ENCODE measurements at regions not wholly inside any gene's neighbourhood (a gene's known extent, or its start where the extent isn't known, plus 50 kb on each side); places are given as distances from the start of the nearest gene placed in this dataset.

DNA sequence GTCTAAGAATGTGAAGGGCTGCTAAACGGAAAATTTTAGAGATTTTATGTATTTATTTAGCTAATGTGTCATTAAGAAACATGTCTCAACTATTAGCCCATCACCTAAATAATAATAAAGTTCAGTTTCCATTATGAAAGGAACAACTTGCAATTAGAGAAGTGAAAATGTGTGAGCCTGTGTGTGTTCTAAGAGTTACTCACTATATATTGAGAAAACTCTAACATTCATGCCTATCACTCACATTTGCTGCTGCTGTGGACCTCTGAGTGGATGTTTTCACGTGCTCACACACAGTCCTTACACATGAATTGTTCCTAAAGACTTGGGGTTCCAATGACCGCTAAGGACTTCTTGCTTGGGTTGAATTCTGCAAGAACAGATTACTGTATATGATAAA, 364.0 kb downstream of the TMA16 start:
- Histone ChIP-seq H3F3A (ENCODE audit: insufficient read depth, low read length) (no peaks in the 10 kb centered on the region), H3K4me2 (ENCODE audit: low read depth, low read length) (no peak overlapping the region), H3K79me2 (ENCODE audit: low read length) (no peaks in the 10 kb centered on the region), H2AFZ (ENCODE audit: low read length) (no peak overlapping the region), H3K4me1 (ENCODE audit: low read length) (no peaks in the 10 kb centered on the region), H3K27me3 (replicated peaks; ENCODE audit: insufficient read depth, low read length) (no peaks in the 10 kb centered on the region), H3K9me2 (replicated peaks; ENCODE audit: insufficient read depth, low read length) (no peaks in the 10 kb centered on the region), H3K4me3 (ENCODE audit: low read length) (no peak overlapping the region), H4K20me1 (ENCODE audit: insufficient read depth, low read length) (no peaks in the 10 kb centered on the region), H3K27ac (ENCODE audit: low read length) (no peak overlapping the region), H3K9me3 (replicated peaks; ENCODE audit: insufficient read depth, low read length) (no peaks in the 10 kb centered on the region), H3K36me3 (replicated peaks; ENCODE audit: insufficient read depth, low read length) (no peaks in the 10 kb centered on the region), H3K9ac (ENCODE audit: low read length) (no peak overlapping the region)
- no peak for TF ChIP-seq EZH2 (optimal IDR thresholded peaks at IDR 0.05; ENCODE audit: low read depth, low read length)
- TF ChIP-seq, protein P1, sequence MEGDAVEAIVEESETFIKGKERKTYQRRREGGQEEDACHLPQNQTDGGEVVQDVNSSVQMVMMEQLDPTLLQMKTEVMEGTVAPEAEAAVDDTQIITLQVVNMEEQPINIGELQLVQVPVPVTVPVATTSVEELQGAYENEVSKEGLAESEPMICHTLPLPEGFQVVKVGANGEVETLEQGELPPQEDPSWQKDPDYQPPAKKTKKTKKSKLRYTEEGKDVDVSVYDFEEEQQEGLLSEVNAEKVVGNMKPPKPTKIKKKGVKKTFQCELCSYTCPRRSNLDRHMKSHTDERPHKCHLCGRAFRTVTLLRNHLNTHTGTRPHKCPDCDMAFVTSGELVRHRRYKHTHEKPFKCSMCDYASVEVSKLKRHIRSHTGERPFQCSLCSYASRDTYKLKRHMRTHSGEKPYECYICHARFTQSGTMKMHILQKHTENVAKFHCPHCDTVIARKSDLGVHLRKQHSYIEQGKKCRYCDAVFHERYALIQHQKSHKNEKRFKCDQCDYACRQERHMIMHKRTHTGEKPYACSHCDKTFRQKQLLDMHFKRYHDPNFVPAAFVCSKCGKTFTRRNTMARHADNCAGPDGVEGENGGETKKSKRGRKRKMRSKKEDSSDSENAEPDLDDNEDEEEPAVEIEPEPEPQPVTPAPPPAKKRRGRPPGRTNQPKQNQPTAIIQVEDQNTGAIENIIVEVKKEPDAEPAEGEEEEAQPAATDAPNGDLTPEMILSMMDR (IDR thresholded peaks at IDR 0.05; ENCODE audit: low read length) = no peak
- TF ChIP-seq EZH2phosphoT487 (IDR thresholded peaks at IDR 0.05; ENCODE audit: low read length) = no peak
- DNase-seq = no peak

DNA sequence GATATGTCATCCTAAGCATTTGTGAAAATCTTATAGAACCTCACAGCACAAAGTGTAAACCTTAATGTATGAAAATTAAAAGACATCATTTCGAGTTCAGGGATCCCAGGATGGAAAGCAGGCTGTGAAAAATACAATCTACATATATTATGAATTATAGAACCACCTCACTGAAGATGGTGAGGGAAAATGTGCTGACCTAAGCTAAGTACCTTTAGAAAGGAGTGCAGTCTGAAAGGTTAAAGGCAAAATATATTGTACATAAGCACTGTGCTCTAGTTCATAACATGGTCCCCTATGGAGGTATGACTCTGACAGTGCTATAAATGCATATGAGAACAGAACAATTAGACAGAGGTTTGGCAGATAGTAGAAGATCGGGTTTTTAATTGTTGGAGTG, 368.6 kb downstream of the TMA16 start:
- Histone ChIP-seq H3K79me2 (ENCODE audit: low read length) (no peaks in the 10 kb centered on the region), H3K9me2 (replicated peaks; ENCODE audit: insufficient read depth, low read length) (no peaks in the 10 kb centered on the region), H3K4me1 (ENCODE audit: low read length) (no peaks in the 10 kb centered on the region), H3K27ac (ENCODE audit: low read length) (no peak overlapping the region), H4K20me1 (ENCODE audit: insufficient read depth, low read length) (no peaks in the 10 kb centered on the region), H2AFZ (ENCODE audit: low read length) (no peak overlapping the region), H3K9me3 (replicated peaks; ENCODE audit: insufficient read depth, low read length) (no peaks in the 10 kb centered on the region; the same call in 1 of the 2 replicates), H3K4me3 (ENCODE audit: low read length) (no peak overlapping the region), H3K36me3 (replicated peaks; ENCODE audit: insufficient read depth, low read length) (no peaks in the 10 kb centered on the region), H3K27me3 (replicated peaks; ENCODE audit: insufficient read depth, low read length) (no peaks in the 10 kb centered on the region), H3K4me2 (ENCODE audit: low read depth, low read length) (no peak overlapping the region), H3F3A (ENCODE audit: insufficient read depth, low read length) (no peaks in the 10 kb centered on the region), H3K9ac (ENCODE audit: low read length) (no peak overlapping the region)
- TF ChIP-seq EZH2 (optimal IDR thresholded peaks at IDR 0.05; ENCODE audit: low read depth, low read length) = no peak
- TF ChIP-seq, protein P1 (IDR thresholded peaks at IDR 0.05; ENCODE audit: low read length) = no peak
- TF ChIP-seq EZH2phosphoT487 (IDR thresholded peaks at IDR 0.05; ENCODE audit: low read length) = no peak
- no peak for DNase-seq

DNA sequence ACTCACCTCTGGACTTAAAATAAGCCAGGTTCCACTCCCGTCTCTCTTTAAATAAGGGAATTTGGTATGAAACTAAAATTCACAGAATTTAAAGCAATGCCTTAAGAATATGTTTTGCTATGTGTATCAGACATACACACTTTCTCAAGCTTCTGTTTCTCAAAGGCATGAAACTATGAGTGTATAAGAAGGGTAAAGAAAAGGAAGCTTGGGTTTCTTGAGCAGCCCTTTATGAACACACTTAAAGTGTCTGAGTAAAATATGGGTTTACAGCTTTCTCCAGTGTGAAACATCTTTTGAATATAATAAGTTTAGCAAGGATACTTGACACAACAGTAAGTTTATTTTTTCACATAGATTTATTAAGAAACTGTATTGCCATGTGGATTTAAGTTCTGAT, 370.5 kb downstream of the TMA16 start:
- H3K9ac ChIP-seq (ENCODE audit: low read length) = no peak overlapping the region
- H3K27ac ChIP-seq (ENCODE audit: low read length) = no peak overlapping the region
- no peak for DNase-seq
- H3K4me3 ChIP-seq (ENCODE audit: low read length) = no peak overlapping the region
- no peak overlapping the region for H3K4me2 ChIP-seq (ENCODE audit: low read depth, low read length)
- no peaks in the 10 kb centered on the region for H3K36me3 ChIP-seq (replicated peaks; ENCODE audit: insufficient read depth, low read length)
- no peaks in the 10 kb centered on the region for H3K9me2 ChIP-seq (replicated peaks; ENCODE audit: insufficient read depth, low read length)
- H3F3A ChIP-seq (ENCODE audit: insufficient read depth, low read length) = no peaks in the 10 kb centered on the region
- H2AFZ ChIP-seq (ENCODE audit: low read length) = no peak overlapping the region
- H3K9me3 ChIP-seq (replicated peaks; ENCODE audit: insufficient read depth, low read length) = no peaks in the 10 kb centered on the region; the same call in 1 of the 2 replicates
- H4K20me1 ChIP-seq (ENCODE audit: insufficient read depth, low read length) = no peaks in the 10 kb centered on the region
- no peaks in the 10 kb centered on the region for H3K27me3 ChIP-seq (replicated peaks; ENCODE audit: insufficient read depth, low read length)
- no peaks in the 10 kb centered on the region for H3K79me2 ChIP-seq (ENCODE audit: low read length)
- TF ChIP-seq EZH2 (optimal IDR thresholded peaks at IDR 0.05; ENCODE audit: low read depth, low read length) = no peak
- TF ChIP-seq EZH2phosphoT487 (IDR thresholded peaks at IDR 0.05; ENCODE audit: low read length) = no peak
- TF ChIP-seq, protein P1 (IDR thresholded peaks at IDR 0.05; ENCODE audit: low read length) = no peak
- no peaks in the 10 kb centered on the region for H3K4me1 ChIP-seq (ENCODE audit: low read length)
